Umbilical cord (tissue), 1 donor: ENCODE measurements at regions not wholly inside any gene's neighbourhood (a gene's known extent, or its start where the extent isn't known, plus 50 kb on each side); places are given as distances from the start of the nearest gene placed in this dataset.

Experiments used
- DNase-seq: peaks from one replicate; pipeline ENCODE4 v3.0.0-alpha.2; 2015; ENCODE audit warnings: low spot score

DNA sequence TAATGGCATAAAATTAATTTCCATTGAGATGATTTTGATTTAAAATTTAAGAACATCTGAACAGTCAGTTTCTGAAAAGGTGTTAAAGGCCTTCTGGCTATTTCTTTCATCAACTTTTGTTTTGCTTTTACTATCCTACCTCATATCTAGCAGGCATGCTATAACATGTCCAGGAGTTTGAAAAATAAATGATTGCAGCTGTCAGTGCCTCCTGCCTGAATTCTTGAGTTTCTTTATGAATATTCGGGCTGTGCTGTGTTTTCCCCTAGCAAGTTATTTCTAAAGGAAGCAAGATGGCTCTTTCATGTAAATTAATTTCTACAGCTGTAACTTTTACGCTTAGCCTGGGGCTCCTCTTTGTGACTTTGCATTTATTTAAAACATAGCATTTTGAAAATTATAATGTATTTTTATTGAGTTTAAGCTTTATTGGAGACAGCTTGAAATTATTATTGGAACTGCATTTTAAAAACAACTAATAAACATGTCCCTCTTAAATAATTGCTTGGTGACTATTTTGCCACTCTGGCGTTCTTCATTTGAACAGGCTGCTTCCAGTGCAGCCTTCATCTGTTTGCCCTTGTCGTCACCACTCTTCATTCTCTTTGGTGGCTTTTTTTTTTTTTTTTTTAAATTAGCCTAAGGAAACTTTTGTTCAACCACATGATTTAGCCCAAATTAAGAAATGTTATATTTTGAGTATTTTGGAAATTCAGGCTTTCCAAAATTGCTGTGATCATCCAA is 1083.4 kb upstream of the LRRN3 start:
- DNase-seq, result peak; percentile 47

DNA sequence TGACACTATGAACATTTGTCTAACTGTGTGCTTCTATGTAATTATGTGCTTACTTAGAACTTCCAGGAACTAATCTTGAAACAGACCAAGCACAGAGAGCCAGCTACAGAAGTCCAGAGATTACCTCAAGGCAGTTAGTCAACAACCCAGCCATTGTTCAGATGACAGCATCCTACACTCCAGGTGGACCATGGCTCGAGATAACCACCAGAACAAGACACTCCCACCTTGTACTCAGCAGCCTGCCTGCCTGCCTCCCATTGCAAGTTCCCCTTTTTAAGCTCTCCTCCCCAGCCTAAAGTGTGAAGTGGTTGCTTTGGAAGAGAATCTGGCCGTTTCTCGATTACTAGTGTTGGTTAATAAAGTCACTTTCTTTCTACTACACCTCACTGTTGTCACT is 1080.6 kb upstream of the LRRN3 start:
- DNase-seq, result no peak

DNA sequence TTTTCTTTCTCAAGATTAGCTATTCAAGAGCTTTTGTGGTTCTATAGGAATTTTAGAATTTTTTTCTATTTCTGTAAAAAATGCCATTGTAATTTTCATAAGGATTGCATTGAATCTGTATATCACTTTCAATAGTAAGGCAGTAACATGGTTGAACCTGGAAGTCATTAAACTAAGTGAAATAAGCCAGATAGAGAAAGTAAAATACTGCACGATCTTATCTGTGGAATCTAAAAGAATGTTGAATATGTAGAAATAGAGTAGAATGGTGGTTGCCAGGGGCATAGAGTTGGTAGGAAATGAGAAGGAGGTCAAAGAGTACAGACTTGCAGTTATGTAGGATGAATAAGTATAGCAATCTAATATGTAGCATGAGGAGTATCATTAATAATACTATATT is 1073.5 kb upstream of the LRRN3 start:
- no peak for DNase-seq

DNA sequence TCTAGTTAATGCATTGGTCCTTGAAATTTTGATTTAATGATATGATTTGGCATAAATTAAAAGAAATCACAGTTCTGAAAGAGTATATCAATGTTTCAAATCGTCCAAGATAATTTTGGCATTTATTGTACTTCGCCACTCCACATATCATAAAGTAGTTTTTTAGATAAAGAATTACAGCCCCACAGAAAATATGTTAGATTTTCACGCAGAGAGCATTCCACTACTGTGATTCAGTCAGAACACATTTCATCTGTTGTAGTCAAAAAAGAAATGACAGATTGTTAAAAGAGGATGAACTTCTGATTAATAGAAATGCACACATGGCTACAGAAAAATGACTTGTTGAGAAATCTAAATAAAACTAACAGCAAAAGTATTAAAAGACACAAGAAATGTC is 1063.5 kb upstream of the LRRN3 start:
- peak; percentile 58 for DNase-seq

DNA sequence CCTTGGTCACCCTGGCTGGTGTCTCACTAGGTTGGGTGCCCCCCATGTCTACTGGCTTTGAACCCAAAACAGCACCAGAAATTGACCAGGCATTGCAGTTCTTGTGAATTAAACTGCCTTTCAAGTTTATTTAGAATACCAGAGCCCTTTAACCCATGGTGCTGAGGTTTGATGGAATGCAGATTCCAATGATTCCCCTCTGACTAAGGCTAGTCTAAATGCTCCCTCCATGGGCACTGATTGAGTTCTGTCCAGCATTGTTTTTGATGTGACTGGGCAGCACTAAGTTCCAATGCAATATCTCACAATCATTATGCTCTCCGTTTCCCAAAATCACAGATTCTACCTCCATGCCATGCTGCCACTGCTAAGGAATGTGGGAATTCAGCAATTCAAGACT is 1047.4 kb upstream of the LRRN3 start:
- no peak for DNase-seq

DNA sequence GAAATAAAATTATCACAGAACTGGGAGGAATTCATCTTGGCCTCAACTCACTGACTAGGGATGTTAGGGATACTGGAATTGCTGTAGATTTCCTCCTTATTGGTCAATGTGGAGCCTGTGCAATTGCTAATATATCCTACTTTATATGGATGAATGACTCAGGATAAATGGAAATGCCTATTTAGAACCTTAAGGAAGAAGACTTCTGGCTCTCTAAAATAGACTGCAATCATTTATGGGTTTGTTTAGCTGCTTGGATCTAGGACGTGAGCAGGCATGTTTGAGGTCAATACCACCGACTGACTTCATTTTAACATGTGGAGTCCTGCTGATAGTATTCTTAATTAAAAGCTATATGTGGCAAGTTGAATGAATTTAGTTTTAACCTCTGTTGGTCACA is 1040.1 kb upstream of the LRRN3 start:
- peak; percentile 78 for DNase-seq

DNA sequence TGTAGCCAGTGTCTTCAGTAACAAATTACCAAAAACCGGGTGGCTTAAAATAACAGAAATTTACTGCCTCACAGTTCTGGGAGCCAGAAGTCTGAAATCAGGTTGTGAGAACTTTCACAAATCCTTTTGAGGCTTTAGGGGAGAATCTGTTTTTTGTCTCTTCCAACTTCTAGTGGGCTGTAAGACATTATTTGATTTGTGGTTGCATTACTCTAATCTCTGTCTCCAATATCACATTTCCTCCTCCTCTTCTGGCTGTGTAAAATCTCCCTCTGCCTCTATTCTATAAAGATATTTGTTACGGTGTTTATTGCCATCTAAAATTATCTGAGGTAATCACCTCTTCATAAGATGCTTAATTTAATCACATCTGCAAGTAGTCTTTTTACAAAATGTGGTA is 1039.6 kb upstream of the LRRN3 start:
- DNase-seq, result peak; percentile 92

DNA sequence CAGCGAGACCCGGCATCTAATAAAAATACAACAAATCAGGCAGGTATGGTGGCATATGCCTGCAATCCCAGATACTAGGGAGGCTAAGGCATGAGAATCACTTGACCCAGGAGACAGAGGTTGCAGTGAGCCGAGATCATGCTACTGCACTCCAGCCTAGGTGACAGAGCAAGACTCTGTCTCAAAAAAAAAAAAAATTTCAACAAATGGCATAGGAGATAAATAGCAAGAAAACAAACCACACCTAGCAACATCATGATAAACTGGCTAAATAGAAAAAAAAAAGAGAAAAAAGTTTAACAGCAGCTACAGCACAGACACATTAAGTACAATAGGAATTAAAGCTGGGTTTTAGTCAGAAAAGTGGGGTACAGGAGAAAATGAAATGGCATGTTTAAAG is 1034.6 kb upstream of the LRRN3 start:
- DNase-seq, result no peak

DNA sequence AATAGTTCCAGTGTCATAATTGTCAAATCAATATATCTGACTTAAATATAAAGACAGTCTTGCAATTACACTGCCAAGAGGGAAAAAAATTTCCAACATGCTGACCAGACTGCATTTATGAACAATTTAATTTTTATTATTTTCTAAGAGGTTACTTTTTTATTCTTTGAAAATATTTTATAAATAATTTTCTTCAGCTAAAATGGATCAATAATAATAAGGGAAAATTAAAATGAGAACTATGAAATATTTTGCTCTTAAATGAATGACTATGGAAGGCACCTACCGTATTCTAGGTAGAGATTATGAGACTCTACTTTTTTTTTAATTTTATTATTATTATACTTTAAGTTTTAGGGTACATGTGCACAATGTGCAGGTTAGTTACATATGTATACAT is 1032.5 kb upstream of the LRRN3 start:
- no peak for DNase-seq

DNA sequence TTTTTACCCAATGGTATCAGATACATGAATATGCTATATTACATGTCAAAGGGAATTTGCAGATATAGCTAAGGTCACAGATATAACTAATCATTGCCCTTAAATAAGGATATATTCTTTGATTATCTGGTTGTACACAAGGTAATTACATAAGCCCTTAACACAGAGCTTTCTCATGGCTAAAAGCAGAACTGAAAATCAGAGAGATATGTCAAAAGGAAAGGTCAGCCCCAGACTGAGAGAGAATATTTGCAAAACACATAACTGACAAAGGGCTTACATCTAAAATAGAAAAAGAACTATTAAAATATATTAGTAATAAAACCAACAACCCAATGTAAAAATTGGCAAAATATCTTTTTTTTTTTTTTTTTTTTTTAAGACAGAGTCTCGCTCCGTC is 1029.5 kb upstream of the LRRN3 start:
- no peak for DNase-seq

DNA sequence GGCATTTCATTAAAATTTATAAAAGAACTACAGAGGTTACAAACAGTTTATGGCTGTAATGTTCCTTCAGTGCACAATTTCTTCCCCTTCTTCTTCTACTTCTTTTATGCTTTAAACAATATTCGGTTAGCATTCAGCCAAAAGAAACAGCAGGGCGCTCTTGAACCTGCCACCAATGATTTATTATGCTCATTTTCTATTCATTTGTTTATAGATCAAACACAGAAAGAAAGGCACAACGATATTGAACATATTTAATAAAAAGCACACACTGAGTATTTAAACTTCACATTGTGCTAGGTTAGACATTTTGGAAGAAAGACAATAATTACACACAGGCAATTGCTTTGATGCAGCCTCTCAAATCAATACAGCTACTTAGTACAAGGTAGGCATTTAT is 1025.8 kb upstream of the LRRN3 start:
- no peak for DNase-seq

DNA sequence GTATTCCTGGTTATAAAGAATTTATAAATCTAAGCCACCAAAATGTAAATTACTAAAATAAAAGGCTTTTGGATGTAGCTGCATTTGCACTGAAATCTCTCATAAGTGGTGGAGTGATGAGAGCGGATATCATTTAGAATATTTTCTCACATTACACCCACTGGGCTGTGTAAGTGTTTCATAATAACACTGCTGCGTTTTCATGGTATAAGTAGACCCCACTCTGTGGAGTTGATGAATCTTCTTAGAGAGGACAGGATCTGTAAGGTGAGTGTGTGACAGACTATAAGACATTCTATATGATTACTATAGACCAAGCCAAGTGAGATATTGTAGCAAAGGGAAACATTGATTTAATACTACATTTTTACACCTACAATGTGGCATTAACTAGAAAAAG is 1024.1 kb upstream of the LRRN3 start:
- no peak for DNase-seq

DNA sequence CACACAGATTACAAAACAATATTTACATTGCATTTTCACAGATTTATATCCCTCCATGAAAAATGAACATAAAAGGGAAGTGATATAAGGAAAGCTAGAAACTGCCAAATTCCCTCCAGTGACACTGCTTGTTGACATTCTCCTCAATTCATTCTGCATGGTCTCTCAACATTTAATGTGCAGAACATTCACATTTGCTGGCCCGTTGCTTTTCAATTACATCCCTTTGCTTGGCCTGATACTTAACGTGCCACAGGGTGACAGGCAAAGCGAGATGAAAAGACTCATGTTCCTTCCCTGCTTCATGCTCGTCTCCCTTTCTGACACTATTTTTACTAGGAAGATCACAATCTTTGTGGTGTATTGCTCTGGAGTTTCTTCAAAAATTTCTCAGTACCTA is 1019.7 kb upstream of the LRRN3 start:
- DNase-seq, result no peak

DNA sequence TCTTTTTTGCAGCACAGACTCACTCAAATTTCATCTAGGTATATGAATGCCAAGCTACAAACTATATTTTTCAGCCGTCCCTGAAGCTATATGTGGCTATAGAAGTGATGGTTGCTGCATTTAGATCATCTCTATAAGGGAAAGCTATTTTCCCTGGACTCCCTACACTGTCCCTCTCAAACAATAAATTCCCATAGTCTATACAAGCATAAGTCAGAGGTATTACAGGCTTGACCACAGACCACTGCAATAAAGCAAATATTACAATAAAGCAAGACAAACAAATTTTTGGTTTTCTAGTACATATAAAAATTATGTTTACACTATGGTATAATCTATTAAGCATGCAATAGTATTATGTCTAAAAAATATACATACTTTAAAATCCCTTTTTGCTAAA is 1015.5 kb upstream of the LRRN3 start:
- no peak for DNase-seq

DNA sequence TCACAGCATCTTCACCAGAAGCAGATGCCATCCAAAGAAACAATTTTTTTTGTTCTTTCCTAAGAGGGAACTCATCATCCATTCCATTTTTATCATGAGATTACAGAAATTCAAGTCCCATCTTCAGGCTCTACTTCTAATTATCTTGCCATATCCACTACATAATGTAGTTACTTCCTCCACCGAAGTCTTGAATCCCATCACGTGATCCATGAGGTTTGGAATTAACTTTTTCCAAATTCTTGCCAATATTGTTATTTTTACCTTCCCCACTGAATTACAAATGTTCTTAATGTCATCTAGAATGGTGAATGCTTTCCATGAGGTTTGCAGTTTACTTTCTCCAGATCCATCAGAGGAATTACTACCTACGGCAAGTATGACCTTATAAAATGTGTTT is 1014.7 kb upstream of the LRRN3 start:
- no peak for DNase-seq

DNA sequence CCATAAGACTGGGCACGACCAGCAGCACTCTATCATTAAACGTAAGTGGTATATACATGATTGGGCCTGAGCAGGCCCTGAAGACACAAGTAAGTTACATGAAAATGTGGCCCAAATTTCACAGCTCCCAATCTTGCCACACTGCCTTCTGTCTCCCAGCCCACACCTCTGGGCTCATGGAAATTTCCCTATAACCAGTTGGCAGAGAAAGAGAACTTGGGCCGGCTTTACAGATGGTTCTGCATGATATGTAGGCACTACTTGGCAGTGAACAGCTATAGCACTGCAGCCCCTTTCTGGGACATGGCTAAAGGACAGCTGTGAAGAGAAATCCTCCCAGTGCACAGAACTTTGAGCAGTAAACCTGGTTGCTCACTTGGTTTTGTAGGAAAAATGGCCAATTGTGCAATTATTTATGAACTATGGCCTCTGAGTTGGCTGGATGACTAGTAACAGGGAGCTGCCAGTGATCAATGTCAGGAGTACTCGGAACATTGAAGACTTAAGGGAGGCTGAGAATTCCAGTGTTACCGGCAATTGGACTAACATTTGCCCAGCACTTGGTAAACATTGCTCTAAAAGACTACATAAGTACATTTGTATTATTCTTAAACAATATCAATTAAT is 1006.6 kb upstream of the LRRN3 start:
- no peak for DNase-seq

DNA sequence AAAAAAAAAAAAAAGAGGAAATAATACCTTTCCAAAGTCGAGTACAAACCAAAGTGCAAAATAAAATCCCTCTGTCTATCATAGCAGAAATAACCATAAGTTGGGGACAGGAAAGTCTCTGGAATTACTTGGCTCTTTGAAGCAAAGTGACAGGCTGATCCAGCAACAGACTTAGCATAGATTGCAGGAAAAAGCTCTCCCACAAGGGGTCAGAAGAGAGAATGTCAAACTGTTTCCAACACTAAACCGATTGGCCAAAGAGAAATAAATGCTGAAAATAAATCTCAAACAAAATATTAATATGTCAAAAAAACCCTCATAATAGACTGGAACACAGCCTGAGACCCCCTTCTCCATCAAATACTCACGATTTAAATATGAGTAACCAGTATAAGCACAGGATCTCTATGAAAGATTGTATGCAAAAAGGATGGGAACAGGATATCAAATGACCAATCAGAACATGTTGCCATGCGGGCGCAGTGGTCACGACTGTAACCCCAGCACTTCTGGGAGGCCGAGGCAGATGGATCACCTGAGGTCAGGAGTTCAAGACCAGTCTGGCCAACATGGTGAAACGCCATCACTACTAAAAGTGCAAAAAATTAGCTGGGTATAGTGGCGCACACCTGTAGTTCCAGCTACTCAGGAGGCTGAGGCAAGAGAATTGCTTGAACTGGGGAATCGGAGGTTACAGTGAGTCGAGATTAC is 1000.7 kb upstream of the LRRN3 start:
- DNase-seq, result no peak

DNA sequence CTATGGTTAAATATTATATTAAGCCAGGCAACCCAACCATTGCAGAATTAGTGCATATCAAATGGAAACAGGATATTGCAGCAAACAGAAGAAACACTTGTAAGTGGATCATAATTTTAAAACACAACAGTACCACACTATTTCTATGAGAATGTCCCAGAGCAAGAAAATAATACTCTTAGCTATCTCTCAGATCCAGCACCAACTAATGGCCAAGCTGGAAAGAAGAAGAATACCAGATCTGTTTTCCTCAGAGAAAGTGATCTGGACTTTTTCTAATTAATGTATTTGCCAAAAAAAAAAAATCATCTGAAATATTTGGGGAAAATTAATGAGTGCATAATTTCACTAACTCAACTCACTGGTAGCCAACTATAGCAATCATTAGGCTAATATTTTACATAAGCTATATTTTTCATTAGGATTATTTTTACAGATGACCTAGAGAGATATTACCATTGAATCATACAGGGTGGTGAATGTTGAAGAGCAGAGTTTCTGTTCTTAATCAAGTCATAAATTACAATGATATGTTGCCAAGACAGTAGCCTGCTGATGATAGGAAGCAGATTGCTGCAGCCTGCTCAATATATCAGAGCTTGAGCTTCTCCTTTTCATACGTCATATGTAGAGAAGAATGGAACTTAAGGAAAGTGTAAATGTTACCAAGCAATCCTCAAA is 995.4 kb upstream of the LRRN3 start:
- peak; percentile 67 for DNase-seq

DNA sequence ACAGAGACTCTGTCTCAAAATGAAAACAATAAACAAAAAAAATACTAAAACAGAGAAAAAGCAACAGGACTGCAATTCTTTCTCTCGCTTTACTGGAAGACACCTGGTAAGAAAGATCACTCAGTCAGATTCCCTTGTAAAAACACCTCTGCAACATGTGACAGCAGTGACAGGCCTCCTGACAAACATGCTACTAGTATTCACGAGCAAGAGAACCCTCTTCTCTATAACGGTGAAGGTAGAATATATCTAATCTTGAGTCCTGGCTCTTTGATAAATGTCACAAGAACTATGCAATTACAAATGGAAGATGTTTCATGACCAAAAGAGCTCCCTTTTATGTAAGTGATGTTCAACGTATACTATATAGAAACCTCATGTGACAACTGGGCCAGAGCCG is 986.7 kb upstream of the LRRN3 start:
- DNase-seq, result no peak

DNA sequence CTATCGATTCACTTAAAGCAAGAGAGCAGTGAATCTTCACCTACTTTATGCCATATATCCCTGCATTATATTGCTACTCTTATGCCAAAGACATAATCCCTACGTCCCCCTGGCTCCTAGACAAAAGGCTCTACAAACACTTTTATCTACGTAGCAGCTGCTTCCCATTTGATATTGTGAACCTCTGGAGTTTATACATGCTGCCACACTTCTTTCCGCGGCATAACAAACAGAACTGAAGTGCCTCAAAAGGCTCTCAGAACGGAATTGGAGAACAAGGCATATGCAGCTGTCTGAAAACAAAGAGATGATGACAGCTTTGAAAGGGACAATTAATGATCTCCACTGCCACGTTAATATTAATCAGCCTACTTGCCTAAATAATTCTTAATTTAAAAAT is 985.6 kb upstream of the LRRN3 start:
- DNase-seq, result no peak

DNA sequence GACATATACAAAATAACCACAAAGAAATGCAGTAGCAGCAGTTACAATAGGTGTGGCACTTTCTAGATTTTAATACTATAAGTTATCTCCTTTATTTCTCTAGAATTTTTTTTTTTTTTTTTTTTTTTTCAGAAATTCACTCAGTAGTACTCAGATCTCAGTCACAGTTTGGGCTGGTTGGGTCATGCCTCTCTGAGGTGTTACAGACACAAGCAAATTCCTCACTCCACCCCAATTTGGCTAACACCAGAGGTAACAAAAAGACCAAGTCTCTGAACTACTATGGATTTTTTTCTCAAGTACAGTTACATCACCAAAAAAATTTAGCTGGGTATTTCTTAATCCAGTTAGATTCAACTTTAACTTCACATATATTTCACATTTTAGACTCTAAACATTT is 985.1 kb upstream of the LRRN3 start:
- no peak for DNase-seq

DNA sequence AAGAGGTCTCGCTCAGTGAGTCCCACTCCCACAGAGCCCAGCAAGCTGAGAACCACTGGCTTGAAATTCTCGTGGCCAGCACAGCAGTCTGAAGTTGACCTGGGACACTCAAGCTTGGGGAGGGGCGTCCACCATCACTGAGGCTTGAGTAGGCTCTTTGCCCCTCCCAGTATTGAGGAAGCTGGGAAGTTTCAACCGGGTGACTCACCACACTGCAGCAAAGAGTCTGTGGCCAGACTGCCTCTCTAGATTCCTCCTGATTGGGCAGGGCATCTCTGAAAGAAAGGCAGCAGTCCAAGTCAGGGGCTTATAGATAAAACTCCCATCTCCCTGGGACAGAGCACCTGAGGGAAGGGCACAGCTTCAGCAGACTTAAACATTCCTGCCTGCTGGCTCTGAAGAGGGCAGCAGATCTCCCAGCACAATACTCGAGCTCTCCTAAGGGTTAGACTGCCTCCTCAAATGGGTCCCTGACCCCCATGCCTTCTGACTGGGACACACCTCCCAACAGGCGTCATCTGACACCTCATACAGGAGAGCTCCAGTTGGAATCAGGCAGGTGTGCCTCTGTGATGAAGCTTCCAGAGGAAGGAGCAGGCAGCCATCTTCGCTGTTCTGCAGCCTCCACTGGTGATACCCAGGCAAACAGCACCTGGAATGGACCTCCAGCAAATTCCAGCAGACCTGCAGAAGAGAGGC is 970.9 kb upstream of the LRRN3 start:
- no peak for DNase-seq
